OCI-LY7 (cell line): ENCODE measurements at regions not wholly inside any gene's neighbourhood (a gene's known extent, or its start where the extent isn't known, plus 50 kb on each side); places are given as distances from the start of the nearest gene placed in this dataset.

Experiments used
- BruUV-seq: library from RNA; stranded (reverse); fragments of 400-500 nt; replicated peaks from 2 replicates; lab custom pipeline; 2021; lab: Mats Ljungman, UMichigan
- CTCF ChIA-PET: fragments of 300-600 bp; sonication (Branson Sonifier 250); formaldehyde crosslinking; loops from one replicate; lab custom pipeline; 2022; ENCODE audit warnings: antibody characterized with exemption; ENCODE audit not compliant: unreplicated experiment; lab: Charles Lee
- POLR2A ChIA-PET: fragments of 300-600 bp; sonication (Branson Sonifier 250); formaldehyde crosslinking; loops from one replicate; lab custom pipeline; 2022; ENCODE audit warnings: antibody characterized with exemption; lab: Charles Lee
- DNase-seq: peaks from one replicate; pipeline ENCODE4 v3.0.0-alpha.2; 2015; ENCODE audit warnings: low spot score
- H2AFZ ChIP-seq: fragments of 200-600 bp; sonication (generic), shearing (Covaris generic); 2 replicates; pipeline ENCODE4 v1.6.1; 2014; ENCODE audit warnings: mild to moderate bottlenecking, antibody characterized with exemption, low read length, moderate library complexity
- H3K27ac ChIP-seq: fragments of 200-600 bp; sonication (generic); 2 replicates; pipeline ENCODE4 v1.5.1; 2014; ENCODE audit warnings: mixed run types, low read depth, mild to moderate bottlenecking, moderate library complexity, low read length, inconsistent platforms; ENCODE audit not compliant: poor library complexity, severe bottlenecking
- H3K36me3 ChIP-seq: fragments of 200-600 bp; sonication (generic); 2 replicates; pipeline ENCODE4 v1.6.1; 2014; ENCODE audit warnings: mild to moderate bottlenecking, antibody characterized with exemption, low read length, moderate library complexity, mixed read lengths; ENCODE audit not compliant: insufficient read depth
- H3K4me1 ChIP-seq: fragments of 200-600 bp; sonication (generic); 2 replicates; pipeline ENCODE4 v1.5.1; 2014; ENCODE audit warnings: mild to moderate bottlenecking, low read length; ENCODE audit not compliant: insufficient read depth, poor library complexity, severe bottlenecking
- H3K4me2 ChIP-seq: fragments of 200-600 bp; sonication (generic); 2 replicates; pipeline ENCODE4 v1.6.1; 2014; ENCODE audit warnings: mild to moderate bottlenecking, low read length
- H3K4me3 ChIP-seq: fragments of 200-600 bp; sonication (generic); 2 replicates; pipeline ENCODE4 v1.5.1; 2014; ENCODE audit warnings: mild to moderate bottlenecking, low read depth, low read length; ENCODE audit not compliant: poor library complexity, severe bottlenecking
- H3K79me2 ChIP-seq: fragments of 200-600 bp; sonication (generic); 2 replicates; pipeline ENCODE4 v1.6.1; 2016; ENCODE audit warnings: low read depth, mild to moderate bottlenecking, low read length, moderate library complexity, mixed read lengths; ENCODE audit not compliant: insufficient read depth
- H3K9me2 ChIP-seq: fragments of 200-600 bp; sonication (generic); 2 replicates; pipeline ENCODE4 v1.6.1; 2016; ENCODE audit warnings: mild to moderate bottlenecking, low read length, mixed read lengths; ENCODE audit not compliant: insufficient read depth
- H3K9me3 ChIP-seq: fragments of 200-600 bp; sonication (generic); 2 replicates; pipeline ENCODE4 v1.6.1; 2014; ENCODE audit warnings: mild to moderate bottlenecking, mixed run types, low read length, mixed read lengths
- H4K20me1 ChIP-seq: fragments of 200-600 bp; sonication (generic); 2 replicates; pipeline ENCODE4 v1.6.1; 2014; ENCODE audit warnings: mild to moderate bottlenecking, antibody characterized with exemption, low read length, moderate library complexity, mixed read lengths; ENCODE audit not compliant: insufficient read depth
- EZH2phosphoT487 ChIP-seq: fragments of 200-600 bp; sonication (generic); IDR thresholded peaks from 2 replicates; pipeline ENCODE4 v1.6.1; 2018; ENCODE audit warnings: low read depth, borderline replicate concordance, mild to moderate bottlenecking, mixed run types, antibody characterized with exemption, low read length, moderate library complexity, mixed read lengths
- intact Hi-C: fragments of 100-400 bp; cut with micrococcal nuclease; formaldehyde crosslinking; loops from one replicate; pipeline ENCODE4 v1.10.0; 2022; ENCODE audit not compliant: unreplicated experiment
- TF ChIP-seq, protein P1 (sequence below): fragments of 200-600 bp; sonication (generic); conservative IDR thresholded peaks from 2 replicates; pipeline ENCODE4 v1.5.1; 2014; ENCODE audit warnings: mild to moderate bottlenecking, antibody characterized with exemption, low read length, moderate library complexity, mixed read lengths

DNA sequence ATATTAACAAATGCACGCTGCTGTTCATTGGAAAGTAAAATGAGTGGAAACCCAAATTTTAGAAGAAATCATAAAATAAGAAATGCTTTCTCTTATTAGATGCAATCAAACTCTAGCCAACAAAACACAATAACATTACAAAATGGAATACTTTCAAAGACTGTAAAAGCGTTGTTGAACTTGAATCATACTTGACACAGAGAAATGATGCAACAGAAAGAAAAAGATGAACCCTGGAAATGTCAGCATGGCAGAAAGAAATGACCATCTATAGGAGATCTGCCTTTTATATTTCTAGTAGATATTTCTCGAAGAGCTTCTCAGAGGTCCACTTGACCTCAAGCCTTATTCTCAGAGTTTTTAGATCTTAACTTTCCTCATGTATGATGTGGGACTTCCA lies 170.6 kb upstream of the MEIS1 start:
- no peak overlapping the region for H3K4me2 ChIP-seq
- POLR2A ChIA-PET, result no interaction called here
- no TSS peak for BruUV-seq

DNA sequence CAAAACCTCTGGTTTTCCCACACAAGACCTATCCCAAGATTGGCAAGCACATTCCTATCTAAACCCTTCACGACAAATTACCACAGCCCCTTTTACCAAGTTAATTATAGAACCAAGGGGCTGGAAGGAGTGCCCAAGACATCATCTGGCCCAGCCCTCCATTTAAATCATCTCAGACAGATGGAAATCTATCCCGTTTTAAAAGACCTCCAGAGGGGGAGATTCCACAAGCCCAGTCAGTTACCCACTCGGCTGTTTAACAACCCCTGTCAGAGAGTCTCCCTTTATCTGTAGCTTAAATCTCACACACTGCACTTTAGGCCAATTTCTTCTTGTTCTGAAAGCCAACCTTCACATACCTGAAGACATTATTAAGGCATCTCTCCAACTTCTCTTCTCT lies 179.1 kb upstream of the MEIS1 start:
- Histone ChIP-seq H2AFZ (no peak overlapping the region), H3K9me3 (no peaks in the 10 kb centered on the region), H3K79me2 (no peaks in the 10 kb centered on the region), H3K4me3 (no peak overlapping the region), H3K36me3 (no peaks in the 10 kb centered on the region), H3K4me2 (no peak overlapping the region), H3K9me2 (no peaks in the 10 kb centered on the region; the same call in 1 of the 2 replicates), H3K27ac (no peak overlapping the region), H3K4me1 (no peaks in the 10 kb centered on the region), H4K20me1 (no peaks in the 10 kb centered on the region)
- intact Hi-C loops, result no loop called here
- CTCF ChIA-PET, result no interaction called here
- no TSS peak for BruUV-seq
- DNase-seq, result no peak
- no peak for TF ChIP-seq EZH2phosphoT487
- TF ChIP-seq, protein P1, sequence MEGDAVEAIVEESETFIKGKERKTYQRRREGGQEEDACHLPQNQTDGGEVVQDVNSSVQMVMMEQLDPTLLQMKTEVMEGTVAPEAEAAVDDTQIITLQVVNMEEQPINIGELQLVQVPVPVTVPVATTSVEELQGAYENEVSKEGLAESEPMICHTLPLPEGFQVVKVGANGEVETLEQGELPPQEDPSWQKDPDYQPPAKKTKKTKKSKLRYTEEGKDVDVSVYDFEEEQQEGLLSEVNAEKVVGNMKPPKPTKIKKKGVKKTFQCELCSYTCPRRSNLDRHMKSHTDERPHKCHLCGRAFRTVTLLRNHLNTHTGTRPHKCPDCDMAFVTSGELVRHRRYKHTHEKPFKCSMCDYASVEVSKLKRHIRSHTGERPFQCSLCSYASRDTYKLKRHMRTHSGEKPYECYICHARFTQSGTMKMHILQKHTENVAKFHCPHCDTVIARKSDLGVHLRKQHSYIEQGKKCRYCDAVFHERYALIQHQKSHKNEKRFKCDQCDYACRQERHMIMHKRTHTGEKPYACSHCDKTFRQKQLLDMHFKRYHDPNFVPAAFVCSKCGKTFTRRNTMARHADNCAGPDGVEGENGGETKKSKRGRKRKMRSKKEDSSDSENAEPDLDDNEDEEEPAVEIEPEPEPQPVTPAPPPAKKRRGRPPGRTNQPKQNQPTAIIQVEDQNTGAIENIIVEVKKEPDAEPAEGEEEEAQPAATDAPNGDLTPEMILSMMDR, result no peak
- POLR2A ChIA-PET, result no interaction called here

More for the DNA sequence above, 170.6 kb upstream of the MEIS1 start:
- no peak for TF ChIP-seq EZH2phosphoT487
- Histone ChIP-seq H3K4me3 (no peak overlapping the region), H3K4me1 (no peaks in the 10 kb centered on the region), H3K27ac (no peak overlapping the region), H4K20me1 (no peaks in the 10 kb centered on the region), H3K9me3 (no peaks in the 10 kb centered on the region), H3K9me2 (no peaks in the 10 kb centered on the region), H3K79me2 (no peaks in the 10 kb centered on the region), H3K36me3 (no peaks in the 10 kb centered on the region), H2AFZ (no peak overlapping the region)
- no peak for DNase-seq
- CTCF ChIA-PET, result no interaction called here
- intact Hi-C loops, result no loop called here

DNA sequence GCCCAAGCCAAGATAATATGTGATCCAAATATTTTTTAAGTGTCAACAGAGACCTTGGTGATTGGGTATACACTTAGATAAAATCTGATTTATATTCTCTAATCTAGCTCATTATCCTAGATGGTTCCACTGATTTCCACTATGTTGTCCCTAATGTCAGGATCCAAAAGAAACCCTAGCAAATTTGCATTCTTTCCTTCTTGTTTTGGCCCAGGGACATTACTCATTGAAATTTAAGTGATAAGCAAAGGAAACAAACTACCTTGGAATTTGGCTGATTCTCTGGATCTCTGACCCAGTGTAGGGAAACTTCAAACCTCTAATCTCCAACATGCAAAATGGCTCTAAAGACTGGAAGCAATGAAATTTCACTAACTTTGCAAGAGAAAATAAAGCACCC lies 179.8 kb upstream of the MEIS1 start:
- ChIA-PET CTCF (no interaction called here), POLR2A (no interaction called here)
- Histone ChIP-seq H3K27ac (no peak overlapping the region), H2AFZ (no peak overlapping the region), H4K20me1 (no peaks in the 10 kb centered on the region), H3K4me2 (no peak overlapping the region), H3K4me3 (no peak overlapping the region), H3K9me2 (no peaks in the 10 kb centered on the region; the same call in 1 of the 2 replicates), H3K9me3 (no peaks in the 10 kb centered on the region), H3K36me3 (no peaks in the 10 kb centered on the region), H3K4me1 (no peaks in the 10 kb centered on the region), H3K79me2 (no peaks in the 10 kb centered on the region)
- no TSS peak for BruUV-seq
- TF ChIP-seq EZH2phosphoT487, result no peak
- TF ChIP-seq, protein P1, result no peak
- intact Hi-C loops, result no loop called here
- no peak for DNase-seq
